RWPE1 (cell line): ENCODE measurements at regions not wholly inside any gene's neighbourhood (a gene's known extent, or its start where the extent isn't known, plus 50 kb on each side); places are given as distances from the start of the nearest gene placed in this dataset.

ENCODE experiments used
- CTCF ChIA-PET: fragments of 350-600 bp; sonication (Branson Sonifier 250); formaldehyde crosslinking; extraction: SDS; loops from one replicate; lab custom pipeline; 2021; lab: Yijun Ruan, JAX
- POLR2A ChIA-PET: fragments of 400-600 bp; formaldehyde crosslinking; extraction: SDS; loops from one replicate; lab custom pipeline; 2020; ENCODE audit warnings: antibody characterized with exemption; ENCODE audit not compliant: low non-redundant PET; lab: Yijun Ruan, JAX
- DNase-seq: peaks from one replicate; pipeline ENCODE4 v3.0.0; 2012; ENCODE audit warnings: low spot score
- H3K27ac ChIP-seq: fragments of 450-650 bp; 2 replicates; pipeline ENCODE4 v1.5.1; 2017
- TF ChIP-seq, protein P1 (sequence below): fragments of 450-650 bp; conservative IDR thresholded peaks from 2 replicates; pipeline ENCODE4 v1.5.1; 2017; ENCODE audit warnings: low read depth, mild to moderate bottlenecking

DNA sequence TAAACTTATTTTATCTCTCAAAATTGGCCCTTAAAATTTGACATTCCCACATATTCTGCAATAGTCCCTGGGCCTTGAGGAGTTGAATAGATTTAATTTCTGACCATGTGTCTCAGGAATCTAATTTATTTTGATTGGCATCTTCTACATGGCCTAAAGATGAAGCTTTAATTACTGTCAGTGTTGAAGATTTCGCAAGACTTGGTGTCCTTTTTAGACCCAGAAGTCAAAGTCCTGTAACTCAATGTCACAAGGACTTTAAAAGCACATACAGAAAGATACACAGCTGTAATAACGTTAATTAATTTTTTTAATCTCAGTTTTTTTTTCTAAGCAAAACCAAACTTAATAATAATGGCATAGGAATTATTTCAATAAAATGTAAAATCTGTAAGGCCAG, 163.9 kb downstream of the SUCNR1 start:
- TF ChIP-seq, protein P1, sequence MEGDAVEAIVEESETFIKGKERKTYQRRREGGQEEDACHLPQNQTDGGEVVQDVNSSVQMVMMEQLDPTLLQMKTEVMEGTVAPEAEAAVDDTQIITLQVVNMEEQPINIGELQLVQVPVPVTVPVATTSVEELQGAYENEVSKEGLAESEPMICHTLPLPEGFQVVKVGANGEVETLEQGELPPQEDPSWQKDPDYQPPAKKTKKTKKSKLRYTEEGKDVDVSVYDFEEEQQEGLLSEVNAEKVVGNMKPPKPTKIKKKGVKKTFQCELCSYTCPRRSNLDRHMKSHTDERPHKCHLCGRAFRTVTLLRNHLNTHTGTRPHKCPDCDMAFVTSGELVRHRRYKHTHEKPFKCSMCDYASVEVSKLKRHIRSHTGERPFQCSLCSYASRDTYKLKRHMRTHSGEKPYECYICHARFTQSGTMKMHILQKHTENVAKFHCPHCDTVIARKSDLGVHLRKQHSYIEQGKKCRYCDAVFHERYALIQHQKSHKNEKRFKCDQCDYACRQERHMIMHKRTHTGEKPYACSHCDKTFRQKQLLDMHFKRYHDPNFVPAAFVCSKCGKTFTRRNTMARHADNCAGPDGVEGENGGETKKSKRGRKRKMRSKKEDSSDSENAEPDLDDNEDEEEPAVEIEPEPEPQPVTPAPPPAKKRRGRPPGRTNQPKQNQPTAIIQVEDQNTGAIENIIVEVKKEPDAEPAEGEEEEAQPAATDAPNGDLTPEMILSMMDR, result no peak
- H3K27ac ChIP-seq, result no peak overlapping the region
- POLR2A ChIA-PET, result no interaction called here
- CTCF ChIA-PET, result no interaction called here
- DNase-seq, result no peak

DNA sequence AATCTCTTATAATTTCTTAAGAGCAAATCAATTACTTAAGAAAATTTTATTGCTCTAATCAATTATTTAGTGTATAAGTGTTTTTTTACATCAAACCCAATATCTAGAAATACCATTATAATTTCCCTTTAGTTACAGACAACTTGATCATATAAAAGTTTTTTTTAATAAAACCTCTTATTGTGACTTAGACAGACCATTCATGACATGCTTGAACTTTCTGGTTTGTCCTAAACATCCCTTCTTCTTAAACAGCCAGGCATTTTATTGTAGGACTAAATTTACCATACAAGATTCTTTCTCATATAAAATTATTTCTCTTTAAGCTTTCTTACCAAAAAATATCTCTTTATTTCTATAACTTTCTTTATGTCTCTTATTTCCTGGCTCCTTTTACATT, 164.5 kb downstream of the SUCNR1 start:
- TF ChIP-seq, protein P1, result no peak
- DNase-seq, result no peak
- ChIA-PET POLR2A (no interaction called here), CTCF (no interaction called here)
- H3K27ac ChIP-seq, result no peak overlapping the region

DNA sequence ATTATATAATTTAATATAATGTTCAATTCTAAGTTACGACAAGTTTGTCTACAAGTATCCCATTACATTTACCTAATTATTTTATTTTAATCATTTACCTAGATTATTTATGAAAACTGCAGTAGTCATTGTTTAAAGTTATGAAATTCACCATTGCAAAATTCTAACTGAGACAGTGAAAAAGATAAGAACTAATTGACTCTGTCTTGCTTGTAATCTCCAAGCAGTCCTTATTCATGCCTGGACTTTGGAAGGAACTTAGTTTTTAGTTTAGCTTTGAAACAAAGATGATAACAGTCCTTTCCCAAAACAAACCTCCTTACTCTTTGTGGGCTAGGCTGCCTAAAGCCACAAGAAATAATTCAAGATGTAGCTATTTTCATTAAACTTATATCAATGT, 165.0 kb downstream of the SUCNR1 start:
- H3K27ac ChIP-seq, result no peak overlapping the region
- TF ChIP-seq, protein P1, result no peak
- ChIA-PET POLR2A (no interaction called here), CTCF (no interaction called here)
- DNase-seq, result no peak

DNA sequence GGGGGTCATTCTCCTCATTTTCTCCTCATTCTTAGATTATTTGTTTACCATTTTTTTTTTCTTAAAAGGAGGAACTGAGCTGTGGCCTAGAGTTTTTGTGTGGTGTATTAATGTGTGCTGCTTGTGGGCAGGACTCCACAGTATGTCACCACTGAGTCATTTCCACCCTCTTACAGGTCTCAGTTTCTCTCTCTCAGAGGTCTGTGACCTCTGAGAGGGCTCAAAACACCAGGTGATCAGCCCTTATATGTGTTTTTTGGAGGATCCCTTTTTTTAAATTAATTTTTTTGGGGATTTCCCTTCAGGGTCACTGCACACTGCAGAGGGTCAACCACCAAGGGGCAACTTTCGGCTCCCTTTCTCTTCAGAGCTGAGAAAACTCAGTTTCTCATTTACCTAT, 166.4 kb downstream of the SUCNR1 start:
- no peak for DNase-seq
- TF ChIP-seq, protein P1, result no peak
- POLR2A ChIA-PET, result no interaction called here
- CTCF ChIA-PET, result interaction anchor here (0.7 kb wide), 1 partner anchor 79 kb away, joined by 4 read pairs; no protein-coding TSS in a partner anchor
- H3K27ac ChIP-seq, result no peak overlapping the region

DNA sequence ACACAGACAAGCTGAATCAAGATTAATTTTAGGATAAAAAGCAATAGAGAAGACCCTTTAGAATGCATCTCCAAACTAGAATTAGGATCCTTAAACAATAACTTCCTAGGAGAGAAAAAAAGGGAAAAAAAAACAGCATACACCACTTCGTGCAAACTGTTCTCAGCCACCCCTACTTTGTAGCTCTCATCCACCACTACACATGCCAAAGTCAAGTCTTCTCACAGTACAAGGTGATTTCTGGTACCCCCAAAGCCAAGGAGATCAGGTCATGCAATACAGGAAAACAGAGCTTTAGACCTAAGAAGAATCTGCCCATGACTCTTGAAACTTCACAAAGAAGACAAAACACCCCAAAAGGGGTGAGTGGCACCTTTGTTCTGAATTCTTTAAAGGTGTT, 166.9 kb downstream of the SUCNR1 start:
- CTCF ChIA-PET, result interaction anchor here (0.7 kb wide), 1 partner anchor 79 kb away, joined by 4 read pairs; no protein-coding TSS in a partner anchor
- POLR2A ChIA-PET, result no interaction called here

DNA sequence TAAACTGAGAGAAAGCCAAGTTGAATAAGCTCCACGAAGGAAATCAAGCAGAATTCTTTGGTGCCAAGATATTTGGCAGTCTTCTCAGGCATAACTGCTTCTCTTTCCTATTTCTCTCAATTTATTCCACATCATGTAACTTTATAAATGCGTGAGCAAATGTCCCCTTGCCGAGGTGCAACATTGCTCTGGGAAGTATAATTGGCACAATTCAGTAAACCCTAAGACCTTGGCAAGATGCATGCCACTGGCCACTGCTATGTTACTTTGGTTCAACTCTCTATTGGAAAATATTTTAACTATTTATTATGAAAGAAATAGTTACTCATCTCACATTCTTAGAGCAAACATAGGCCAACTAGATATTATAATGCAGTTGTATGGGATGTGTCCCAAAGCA, 170.2 kb downstream of the SUCNR1 start:
- ChIA-PET CTCF (interaction anchor here (0.5 kb wide), 1 partner anchor 261 kb away, joined by 3 read pairs; no protein-coding TSS in a partner anchor), POLR2A (no interaction called here)
- TF ChIP-seq, protein P1, result no peak
- DNase-seq, result no peak
- no peak overlapping the region for H3K27ac ChIP-seq

More for the DNA sequence above, 166.9 kb downstream of the SUCNR1 start:
- DNase-seq, result no peak
- TF ChIP-seq, protein P1, result no peak
- H3K27ac ChIP-seq, result no peak overlapping the region
